ENCODE measurements at regions not wholly inside any gene's neighbourhood (a gene's known extent, or its start where the extent isn't known, plus 50 kb on each side); places are given as distances from the start of the nearest gene placed in this dataset.

DNA sequence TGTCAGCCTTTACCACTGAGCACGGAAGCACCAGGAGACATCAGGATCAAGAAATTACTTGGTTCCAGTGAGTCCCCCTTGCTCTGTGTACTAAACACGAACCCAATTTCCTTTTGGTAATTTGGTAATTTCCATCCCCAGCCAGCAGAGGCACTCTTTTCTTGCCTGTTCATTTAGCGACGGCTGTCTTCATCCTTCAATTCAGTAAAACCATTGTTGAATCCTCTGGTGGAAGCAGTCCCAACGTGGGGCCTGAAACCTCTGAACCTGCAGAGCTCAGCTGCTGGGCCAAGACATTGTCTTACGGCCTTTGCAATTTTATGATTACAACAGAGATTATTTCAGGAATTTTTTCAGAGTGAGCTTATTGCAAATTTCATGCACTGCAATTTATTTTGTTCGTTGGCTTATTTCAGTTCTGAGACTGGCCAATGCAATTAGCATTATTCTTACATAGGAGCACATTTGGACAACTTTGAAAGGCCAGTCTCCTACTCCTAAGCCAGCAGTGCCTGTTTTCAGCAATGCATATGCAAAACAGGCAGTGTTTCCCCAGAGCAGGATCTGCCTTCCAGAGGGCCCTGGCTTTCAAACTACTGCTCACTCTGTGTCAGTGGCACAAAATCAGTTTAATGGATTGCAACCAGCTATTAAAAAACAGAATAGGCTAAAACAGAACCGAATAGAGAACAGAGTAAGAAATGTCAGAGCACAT, 372.9 kb upstream of the TMEM132C start:
- DNase-seq (ENCODE audit: missing footprints) (no peak), ATAC-seq (no peak)
- intact Hi-C loops (cut with DNase I): no loop called here

- intact Hi-C loops (cut with DNase I): no loop called here
- DNase-seq (ENCODE audit: missing footprints) (no peak), ATAC-seq (no peak)
Observed at GRCh38 chr12:127896661-127897060, 370.3 kb upstream of the TMEM132C start.

DNA sequence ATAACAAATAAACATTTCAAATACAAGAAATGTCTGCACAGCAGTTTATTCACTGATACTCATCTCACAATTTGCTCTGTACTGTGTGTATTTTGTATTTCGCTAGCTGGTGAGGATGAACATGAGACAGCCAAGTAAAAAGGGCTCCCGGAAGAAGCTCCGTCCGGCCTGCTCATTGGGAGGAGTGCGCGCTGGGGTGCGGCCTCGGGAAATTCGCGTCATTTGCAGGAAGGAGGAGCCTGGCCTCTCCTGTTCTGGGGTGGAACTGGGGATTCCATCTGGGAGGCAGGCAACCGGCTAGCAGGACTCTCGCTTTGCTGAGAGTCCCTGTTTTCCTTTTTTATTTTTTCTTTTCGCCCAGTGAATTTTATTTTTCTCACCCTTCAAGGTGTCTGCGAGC, 368.4 kb upstream of the TMEM132C start:
- ATAC-seq (no peak), DNase-seq (ENCODE audit: missing footprints) (no peak)
- intact Hi-C loops (cut with DNase I): no loop called here

DNA sequence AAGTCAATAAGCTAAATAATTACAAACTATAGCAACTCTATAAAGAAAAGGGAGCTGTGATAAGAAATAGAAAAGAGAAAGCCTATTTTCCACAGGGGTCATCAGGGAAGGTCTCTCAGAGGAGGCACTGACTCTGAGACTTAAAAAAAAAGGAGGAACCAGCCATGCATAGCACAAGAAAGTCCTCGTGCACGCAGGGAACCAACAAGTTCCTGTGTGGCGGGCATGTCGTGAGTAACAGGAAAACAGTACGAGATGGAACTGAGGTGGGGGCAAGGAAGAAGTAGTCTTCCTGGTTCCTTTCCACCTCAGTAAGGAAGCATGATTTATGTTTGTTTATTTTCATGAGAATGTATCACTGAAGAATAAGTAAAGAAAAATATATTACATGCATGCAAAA, 367.0 kb upstream of the TMEM132C start:
- DNase-seq (ENCODE audit: missing footprints): no peak
- intact Hi-C loops (cut with DNase I): no loop called here
- no peak for ATAC-seq

DNA sequence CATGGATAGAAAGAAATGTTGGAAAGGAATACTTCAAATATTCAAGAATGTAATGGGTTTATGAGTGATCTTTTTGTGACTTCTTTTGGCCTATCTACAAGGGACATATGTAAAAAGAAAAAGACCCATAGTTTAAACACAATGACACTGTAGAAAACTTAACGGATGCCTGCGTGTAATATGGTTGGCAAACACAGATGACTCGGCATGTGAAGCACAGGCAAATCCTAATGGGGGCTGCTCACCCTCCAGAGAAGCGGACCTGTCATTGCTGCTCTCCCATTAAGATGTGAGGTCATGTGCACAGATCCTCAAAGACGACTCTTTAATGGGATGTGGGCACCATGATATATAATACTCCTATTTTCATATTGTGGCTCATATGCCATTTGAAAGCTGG, 366.6 kb upstream of the TMEM132C start:
- intact Hi-C loops (cut with DNase I): no loop called here
- no peak for ATAC-seq
- DNase-seq (ENCODE audit: missing footprints): no peak

- ATAC-seq (no peak), DNase-seq (ENCODE audit: missing footprints) (no peak)
- intact Hi-C loops (cut with DNase I): no loop called here
Observed at GRCh38 chr12:127903146-127903545, 363.8 kb upstream of the TMEM132C start.

DNA sequence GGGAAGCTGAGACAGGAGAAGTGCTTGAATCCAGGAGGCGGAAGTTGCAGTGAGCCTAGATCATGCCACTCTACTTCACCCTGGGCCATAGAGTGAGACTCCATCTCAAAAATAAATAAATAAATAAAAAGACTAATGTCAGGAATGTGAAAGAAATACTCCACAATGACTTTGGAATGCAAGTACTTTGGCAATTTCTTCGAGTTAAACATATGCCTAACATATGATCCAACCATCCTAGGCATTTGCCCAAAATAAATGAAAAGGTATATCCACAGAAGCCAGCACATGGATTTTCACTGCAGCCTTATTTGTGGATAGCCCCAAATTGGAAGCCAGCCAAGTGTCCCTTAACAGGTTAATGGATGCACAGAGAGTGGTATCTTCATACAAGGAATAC, 357.9 kb upstream of the TMEM132C start:
- ATAC-seq (no peak), DNase-seq (ENCODE audit: missing footprints) (no peak)
- intact Hi-C loops (cut with DNase I): no loop called here

- DNase-seq (ENCODE audit: missing footprints) (no peak), ATAC-seq (no peak)
- intact Hi-C loops (cut with DNase I): no loop called here
Observed at GRCh38 chr12:127911291-127911690, 355.7 kb upstream of the TMEM132C start.

DNA sequence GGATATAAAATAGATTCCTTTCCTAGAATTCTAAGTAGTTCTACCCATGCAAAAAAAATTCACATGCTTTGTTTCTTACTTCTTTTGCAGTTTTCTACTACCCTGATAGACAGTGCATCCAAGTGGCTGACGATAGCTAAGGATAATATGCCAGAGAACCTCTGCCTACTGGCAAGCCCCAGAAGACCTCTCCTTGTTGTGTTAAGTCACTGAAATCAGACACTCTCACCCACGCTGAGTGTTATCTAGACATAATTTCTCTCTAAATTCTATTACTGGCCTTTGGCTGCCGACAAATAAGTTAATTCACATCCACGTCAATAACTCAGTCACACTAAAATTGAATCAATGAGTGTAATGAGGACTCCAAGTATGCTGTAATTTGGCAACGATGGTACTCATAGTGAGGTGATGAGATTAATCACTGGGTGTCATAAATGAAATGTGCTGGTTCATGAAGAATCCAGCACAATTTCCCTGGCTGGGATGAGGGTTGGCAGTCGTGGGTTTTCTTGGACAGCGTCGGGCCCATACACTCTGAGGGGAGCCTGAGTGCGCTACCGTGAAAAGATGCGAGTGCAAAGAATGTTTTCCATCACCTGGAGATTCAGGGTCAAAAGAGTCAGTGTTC, 354.8 kb upstream of the TMEM132C start:
- ATAC-seq: no peak
- intact Hi-C loops (cut with DNase I): no loop called here
- no peak for DNase-seq (ENCODE audit: missing footprints)

DNA sequence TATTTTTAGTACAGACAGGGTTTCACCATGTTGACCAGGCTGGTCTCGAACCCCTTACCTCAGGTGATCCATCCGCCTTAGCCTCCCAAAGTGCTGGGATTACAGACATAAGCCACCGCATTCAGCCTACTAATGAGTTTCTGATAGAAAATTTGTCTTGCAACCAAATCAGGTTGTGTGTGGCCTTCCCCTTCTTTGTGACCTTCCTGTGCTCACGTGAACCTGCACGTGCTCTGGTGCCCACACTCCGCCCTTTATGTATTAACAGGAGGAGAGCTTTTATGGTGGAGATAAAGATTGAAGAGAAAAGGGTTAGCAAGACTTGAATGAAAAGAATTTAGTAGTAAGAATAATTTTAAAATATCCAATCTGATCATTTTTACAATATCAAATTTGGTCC, 343.5 kb upstream of the TMEM132C start:
- DNase-seq (ENCODE audit: missing footprints): no peak
- no peak for ATAC-seq
- intact Hi-C loops (cut with DNase I): no loop called here

- DNase-seq (ENCODE audit: missing footprints) (no peak), ATAC-seq (peak; percentile 69)
- intact Hi-C loops (cut with DNase I): loop anchor here (5.0 kb wide), 1 partner anchor 249 kb away; no protein-coding TSS in a partner anchor
Observed at GRCh38 chr12:127925971-127926370, 341.0 kb upstream of the TMEM132C start.

- intact Hi-C loops (cut with DNase I): loop anchor here (5.0 kb wide), 1 partner anchor 251 kb away; no protein-coding TSS in a partner anchor
- DNase-seq (ENCODE audit: missing footprints) (no peak), ATAC-seq (no peak)
Observed at GRCh38 chr12:127928178-127928577, 338.8 kb upstream of the TMEM132C start.

DNA sequence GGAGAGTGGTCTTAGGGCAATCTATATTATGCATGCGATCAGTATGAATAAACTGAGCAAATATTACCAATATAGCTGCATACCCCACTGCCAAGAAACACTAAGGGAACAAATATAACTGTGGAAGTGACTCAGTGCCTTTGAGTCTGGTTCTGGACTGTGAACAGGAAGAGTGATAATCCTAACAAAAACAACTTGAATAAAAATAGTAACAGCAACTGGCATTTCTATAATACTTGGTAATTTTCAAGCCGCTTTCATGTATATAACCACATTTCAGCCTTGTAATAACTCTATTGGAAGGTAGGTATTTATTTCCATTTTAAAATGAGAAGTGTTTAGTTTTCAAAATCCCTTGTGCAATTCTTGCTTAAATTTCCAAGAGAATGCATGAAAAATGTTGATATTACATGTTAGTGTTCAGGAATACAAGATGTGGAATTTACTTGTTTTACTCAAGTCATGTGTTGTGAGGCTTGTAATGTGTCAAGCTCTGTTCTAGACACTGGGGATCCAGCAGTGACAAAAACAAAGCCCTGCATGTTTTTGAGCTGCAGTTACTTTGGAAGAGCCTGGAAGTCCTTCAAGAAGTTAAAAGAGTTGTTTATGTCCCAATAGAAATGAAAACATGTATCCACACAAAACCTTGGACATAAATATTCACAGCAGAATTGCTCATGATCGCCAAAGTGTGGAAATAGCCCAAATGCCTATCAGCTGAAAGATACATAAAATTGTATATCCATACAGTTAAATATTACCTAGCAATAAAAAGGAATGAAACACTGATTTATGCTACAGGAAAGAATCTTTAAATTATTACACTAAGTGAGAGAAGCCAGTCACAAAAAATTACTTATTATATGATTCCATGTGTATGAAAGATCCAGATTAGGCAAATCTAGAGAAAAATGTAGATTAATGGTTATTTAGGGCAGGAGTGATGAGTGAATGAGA, 338.1 kb upstream of the TMEM132C start:
- intact Hi-C loops (cut with DNase I): loop anchor here (5.0 kb wide), 1 partner anchor 252 kb away; no protein-coding TSS in a partner anchor
- DNase-seq (ENCODE audit: missing footprints) (no peak), ATAC-seq (no peak)

GRCh38 chr12:127930122-127930521, 336.8 kb upstream of the TMEM132C start:
- DNase-seq (ENCODE audit: missing footprints) (no peak), ATAC-seq (no peak)
- intact Hi-C loops (cut with DNase I): no loop called here

- DNase-seq (ENCODE audit: missing footprints) (no peak), ATAC-seq (no peak)
- intact Hi-C loops (cut with DNase I): no loop called here
Observed at GRCh38 chr12:127934409-127934808, 332.6 kb upstream of the TMEM132C start.

GRCh38 chr12:127936463-127936862, 330.5 kb upstream of the TMEM132C start:
- ATAC-seq (no peak), DNase-seq (ENCODE audit: missing footprints) (no peak)
- intact Hi-C loops (cut with DNase I): no loop called here

GRCh38 chr12:127941332-127941731, 325.6 kb upstream of the TMEM132C start:
- DNase-seq (ENCODE audit: missing footprints) (no peak), ATAC-seq (no peak)
- intact Hi-C loops (cut with DNase I): no loop called here

DNA sequence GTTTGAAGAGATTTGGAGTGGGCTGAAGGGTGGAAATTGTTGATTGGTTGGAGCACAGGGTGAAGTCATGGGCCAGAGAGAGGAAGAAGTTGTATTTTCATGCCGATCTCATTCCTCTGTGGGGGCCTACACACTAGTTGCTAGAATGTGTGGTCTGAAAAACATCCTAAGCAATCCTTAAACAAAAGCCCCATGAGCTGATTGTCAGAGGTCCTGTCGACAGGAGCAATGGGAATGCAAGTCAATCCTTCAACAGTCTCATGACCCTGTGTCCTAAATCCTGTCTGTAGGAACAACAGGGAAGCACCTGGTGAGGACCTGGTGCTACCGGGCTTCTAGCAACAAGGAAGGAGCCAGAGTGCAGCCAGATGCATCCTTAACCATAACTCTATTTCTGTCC, 324.0 kb upstream of the TMEM132C start:
- intact Hi-C loops (cut with DNase I): no loop called here
- no peak for ATAC-seq
- no peak for DNase-seq (ENCODE audit: missing footprints)

DNA sequence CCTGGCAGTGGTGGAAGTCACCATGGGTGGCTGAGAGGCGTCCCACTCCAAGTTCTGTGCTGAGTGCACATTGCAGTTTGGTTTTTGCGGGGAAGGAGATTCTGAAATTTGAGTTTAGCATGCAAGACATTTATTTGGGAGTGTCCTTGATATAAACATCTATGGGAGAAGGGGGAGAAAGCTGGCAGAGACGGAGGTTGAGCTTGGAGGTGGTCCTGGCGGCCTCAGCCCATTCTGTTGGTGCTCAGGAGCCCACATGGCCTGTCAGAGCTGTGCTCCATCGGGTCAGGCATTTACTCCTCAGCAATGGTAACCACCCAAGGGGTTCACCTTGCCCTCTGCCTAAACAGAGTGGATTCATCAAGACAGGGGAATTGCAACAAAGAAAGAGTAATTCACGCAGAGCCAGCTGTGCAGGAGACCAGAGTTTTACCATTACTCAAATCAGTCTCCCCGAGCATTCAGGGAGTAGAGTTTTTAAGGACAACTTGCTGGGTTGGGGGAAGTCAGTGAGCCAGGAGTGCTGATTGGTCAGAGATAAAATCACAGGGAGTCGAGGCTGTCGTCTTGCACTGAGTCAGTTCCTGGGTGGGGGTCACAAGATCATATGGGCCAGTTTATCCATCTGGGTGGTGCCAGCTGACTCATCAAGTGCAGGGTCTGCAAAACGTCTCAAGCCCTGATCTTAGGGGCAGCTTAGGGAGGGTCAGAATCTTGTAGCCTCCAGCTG, 323.3 kb upstream of the TMEM132C start:
- DNase-seq (ENCODE audit: missing footprints): no peak
- intact Hi-C loops (cut with DNase I): no loop called here
- no peak for ATAC-seq
